Right lobe of liver (tissue), 4 donors: ENCODE measurements at regions not wholly inside any gene's neighbourhood (a gene's known extent, or its start where the extent isn't known, plus 50 kb on each side); places are given as distances from the start of the nearest gene placed in this dataset.

ENCODE experiments used
- CTCF ChIP-seq, 4 donors: fragments of 200-600 bp in 3 of 4; fragments of 450-650 bp in 1 of 4; IDR thresholded peaks; one replicate each; pipeline versions ENCODE4 v1.5.1 to v1.8.0; 2016 to 2022; ENCODE audit warnings: antibody characterized with exemption in 4 of 4, mild to moderate bottlenecking in 2 of 4
- POLR2A ChIP-seq: fragments of 450-650 bp; IDR thresholded peaks from one replicate; pipeline ENCODE4 v1.6.1; 2017; ENCODE audit warnings: antibody characterized with exemption, mild to moderate bottlenecking
- donor health status: DM: no; HTN: no; CAD: no.
- donor health status: DM: no; HTN: no; CAD: no.
- donor health status: DM: no; HTN: yes; CAD: no.

- TF ChIP-seq CTCF (IDR thresholded peaks at IDR 0.05) (no peak), POLR2A (no peak)
Observed at GRCh38 chr12:37666069-37666781, 650.3 kb upstream of the ALG10B start.
